ENCODE measurements at regions not wholly inside any gene's neighbourhood (a gene's known extent, or its start where the extent isn't known, plus 50 kb on each side); places are given as distances from the start of the nearest gene placed in this dataset.
A peak's percentile ranks its signal among the peaks of the same experiment; 100 is the strongest.

DNA sequence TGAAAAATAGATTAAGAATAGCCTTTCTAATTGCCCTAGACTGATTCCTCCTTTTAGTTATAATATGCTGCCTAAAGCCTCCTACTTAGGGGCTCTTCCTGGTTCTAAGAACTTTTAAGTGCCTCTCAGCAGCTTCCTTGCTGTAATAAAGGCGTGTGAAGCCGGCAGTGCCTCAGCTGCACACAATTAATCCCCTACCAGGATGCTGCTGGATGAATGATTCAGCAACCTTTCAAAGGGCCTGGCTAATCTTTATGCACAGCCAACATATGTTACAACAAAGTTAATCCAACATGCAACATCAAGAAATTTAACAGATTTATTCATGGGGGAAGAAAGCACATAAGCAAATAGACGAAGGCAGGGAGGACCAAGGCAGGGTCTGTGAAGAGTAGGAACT lies 145.2 kb downstream of the PMP22 start:
- WGBS = 39% methylated on average over 3 of the region's 3 CpGs
- Histone ChIP-seq H2BK5ac (ENCODE audit: low read depth, low read length, poor library complexity, severe bottlenecking) (no peak overlapping the region), H4K91ac (ENCODE audit: low read length) (no peak overlapping the region), H3K4ac (ENCODE audit: low read depth in 1 of 2, low read length in 2 of 2) (no peak overlapping the region), H3K9me3 (ENCODE audit: control insufficient read depth, low read length) (peaks cover 5% of the 10 kb centered on the region), H2AFZ (ENCODE audit: low read depth, low read length) (no peak overlapping the region), H3K4me3 (ENCODE audit: insufficient read depth in 1 of 2, low read depth in 1 of 2, low read length in 2 of 2) (no peak overlapping the region), H3K36me3 (ENCODE audit: control insufficient read depth in 1 of 2, insufficient read depth in 2 of 2, low read depth in 1 of 2, low read length in 2 of 2) (no peaks in the 10 kb centered on the region), H3K27ac (ENCODE audit: low read length, poor library complexity, severe bottlenecking) (no peak overlapping the region), H3K4me1 (ENCODE audit: control insufficient read depth, insufficient read depth, low read depth, low read length) (peaks cover 2% of the 10 kb centered on the region), H3K23ac (ENCODE audit: low read length in 2 of 2) (no peak overlapping the region), H2BK15ac (ENCODE audit: low read depth, poor library complexity, severe bottlenecking) (no peak overlapping the region), H3K79me1 (replicated peaks; ENCODE audit: low read length, poor library complexity, severe bottlenecking) (no peaks in the 10 kb centered on the region), H2BK120ac (ENCODE audit: low read depth, low read length) (no peak overlapping the region), H3K14ac (ENCODE audit: low read length in 2 of 2) (no peak overlapping the region), H3K4me2 (ENCODE audit: low read length, poor library complexity, severe bottlenecking) (no peak overlapping the region), H3K18ac (ENCODE audit: low read depth in 1 of 2, low read length in 2 of 2) (no peak overlapping the region), H3K27me3 (ENCODE audit: control insufficient read depth in 1 of 2, insufficient read depth in 1 of 2, low read length in 2 of 2) (no peaks in the 10 kb centered on the region), H2AK5ac (ENCODE audit: low read length, severe bottlenecking) (no peak overlapping the region), H2BK12ac (ENCODE audit: low read length in 2 of 2) (no peak overlapping the region), H4K8ac (ENCODE audit: low read length) (no peak overlapping the region), H3K9ac (ENCODE audit: low read length) (no peak overlapping the region)
- peak; percentile 33 for DNase-seq

DNA sequence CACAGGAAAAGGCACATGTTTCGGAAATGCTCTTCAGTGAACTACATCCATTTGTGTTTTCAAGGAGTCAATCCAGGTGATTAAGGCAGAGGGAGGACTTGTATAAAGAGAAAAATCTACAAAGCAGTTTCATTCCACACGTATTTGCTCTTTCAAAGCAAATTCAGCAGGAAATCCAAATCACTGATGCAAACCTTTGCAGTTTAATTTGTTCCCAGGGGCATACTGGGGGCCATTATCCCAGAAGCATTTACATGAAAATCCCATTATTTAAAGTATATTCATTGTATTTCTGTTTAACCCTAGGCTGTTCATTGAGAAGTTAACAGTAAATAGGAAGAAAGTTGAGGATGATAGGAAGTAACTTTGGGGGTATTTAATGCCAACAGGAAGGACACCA lies 147.9 kb downstream of the PMP22 start:
- Histone ChIP-seq H3K23ac (ENCODE audit: low read length in 2 of 2) (no peak overlapping the region), H4K8ac (ENCODE audit: low read length) (no peak overlapping the region), H3K27ac (ENCODE audit: low read length, poor library complexity, severe bottlenecking) (no peak overlapping the region), H3K36me3 (ENCODE audit: control insufficient read depth in 1 of 2, insufficient read depth in 2 of 2, low read depth in 1 of 2, low read length in 2 of 2) (no peaks in the 10 kb centered on the region), H3K9me3 (ENCODE audit: control insufficient read depth, low read length) (peaks cover 5% of the 10 kb centered on the region), H3K79me1 (replicated peaks; ENCODE audit: low read length, poor library complexity, severe bottlenecking) (no peaks in the 10 kb centered on the region), H4K91ac (ENCODE audit: low read length) (no peak overlapping the region), H3K4ac (ENCODE audit: low read depth in 1 of 2, low read length in 2 of 2) (no peak overlapping the region), H3K4me2 (ENCODE audit: low read length, poor library complexity, severe bottlenecking) (no peak overlapping the region), H3K18ac (ENCODE audit: low read depth in 1 of 2, low read length in 2 of 2) (no peak overlapping the region), H3K27me3 (ENCODE audit: control insufficient read depth in 1 of 2, insufficient read depth in 1 of 2, low read length in 2 of 2) (no peaks in the 10 kb centered on the region), H2BK5ac (ENCODE audit: low read depth, low read length, poor library complexity, severe bottlenecking) (no peak overlapping the region), H3K4me3 (ENCODE audit: insufficient read depth in 1 of 2, low read depth in 1 of 2, low read length in 2 of 2) (no peak overlapping the region), H2AFZ (ENCODE audit: low read depth, low read length) (no peak overlapping the region), H2BK15ac (ENCODE audit: low read depth, poor library complexity, severe bottlenecking) (no peak overlapping the region), H2BK120ac (ENCODE audit: low read depth, low read length) (no peak overlapping the region), H3K4me1 (ENCODE audit: control insufficient read depth, insufficient read depth, low read depth, low read length) (peaks cover 2% of the 10 kb centered on the region), H2BK12ac (ENCODE audit: low read length in 2 of 2) (no peak overlapping the region), H2AK5ac (ENCODE audit: low read length, severe bottlenecking) (no peak overlapping the region), H3K9ac (ENCODE audit: low read length) (no peak overlapping the region), H3K14ac (ENCODE audit: low read length in 2 of 2) (no peak overlapping the region)
- WGBS = 58% methylated on average over 2 of the region's 2 CpGs
- DNase-seq = no peak

DNA sequence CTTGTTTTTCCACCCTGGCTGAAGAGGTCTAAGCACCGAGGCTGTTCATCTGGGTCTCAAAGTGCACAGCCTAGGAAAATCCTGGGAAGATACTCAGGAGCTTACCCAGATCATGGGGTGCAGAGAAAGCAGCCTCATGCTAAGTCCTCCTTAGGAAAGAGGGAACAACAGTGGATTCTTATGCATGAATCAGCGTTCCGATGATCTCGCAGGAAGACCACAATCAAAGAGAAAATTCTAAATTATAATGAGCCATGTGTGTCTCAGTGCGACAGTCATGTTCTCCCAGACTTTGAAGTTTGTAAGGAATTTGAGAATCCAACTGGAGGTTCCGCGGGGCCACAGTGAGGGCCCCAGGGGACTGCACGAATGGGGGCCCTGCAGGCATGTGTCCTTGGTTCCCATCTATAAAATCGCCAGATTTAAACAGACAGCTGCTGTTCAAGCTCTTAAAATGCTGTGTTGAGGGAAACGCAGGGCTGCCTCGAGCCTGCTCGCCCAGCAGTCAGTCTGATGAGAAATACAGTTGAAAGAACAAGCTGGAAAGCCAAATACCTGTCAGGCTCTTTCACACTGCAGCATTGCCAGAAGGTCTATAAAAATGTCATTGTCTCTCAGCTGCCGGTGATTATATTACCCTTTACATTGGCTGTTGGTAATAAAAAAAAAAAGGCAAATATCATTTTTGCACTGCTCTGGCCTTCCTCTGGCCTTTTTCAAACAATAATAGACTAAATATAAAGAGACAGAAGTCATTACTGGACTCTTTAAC lies 152.1 kb downstream of the PMP22 start:
- H3K14ac ChIP-seq (ENCODE audit: low read length in 2 of 2) = no peak overlapping the region
- no peak overlapping the region for H2BK5ac ChIP-seq (ENCODE audit: low read depth, low read length, poor library complexity, severe bottlenecking)
- H3K36me3 ChIP-seq (ENCODE audit: control insufficient read depth in 1 of 2, insufficient read depth in 2 of 2, low read depth in 1 of 2, low read length in 2 of 2) = no peaks in the 10 kb centered on the region
- no peak overlapping the region for H2BK12ac ChIP-seq (ENCODE audit: low read length in 2 of 2)
- H3K4ac ChIP-seq (ENCODE audit: low read depth in 1 of 2, low read length in 2 of 2) = no peak overlapping the region
- H3K23ac ChIP-seq (ENCODE audit: low read length in 2 of 2) = no peak overlapping the region
- H2BK15ac ChIP-seq (ENCODE audit: low read depth, poor library complexity, severe bottlenecking) = no peak overlapping the region
- H3K27me3 ChIP-seq (ENCODE audit: control insufficient read depth in 1 of 2, insufficient read depth in 1 of 2, low read length in 2 of 2) = no peaks in the 10 kb centered on the region
- H2AK5ac ChIP-seq (ENCODE audit: low read length, severe bottlenecking) = no peak overlapping the region
- no peak overlapping the region for H4K8ac ChIP-seq (ENCODE audit: low read length)
- H3K4me3 ChIP-seq (ENCODE audit: insufficient read depth in 1 of 2, low read depth in 1 of 2, low read length in 2 of 2) = no peak overlapping the region
- no peak overlapping the region for H2BK120ac ChIP-seq (ENCODE audit: low read depth, low read length)
- DNase-seq = no peak
- H3K79me1 ChIP-seq (replicated peaks; ENCODE audit: low read length, poor library complexity, severe bottlenecking) = no peaks in the 10 kb centered on the region
- H3K27ac ChIP-seq (ENCODE audit: low read length, poor library complexity, severe bottlenecking) = no peak overlapping the region
- no peak overlapping the region for H4K91ac ChIP-seq (ENCODE audit: low read length)
- H2AFZ ChIP-seq (ENCODE audit: low read depth, low read length) = no peak overlapping the region
- H3K4me2 ChIP-seq (ENCODE audit: low read length, poor library complexity, severe bottlenecking) = peak overlapping the region; percentile 43
- peak overlapping the region in 1 of 2 experiments; percentile 43 for H3K18ac ChIP-seq (ENCODE audit: low read depth in 1 of 2, low read length in 2 of 2)
- H3K9me3 ChIP-seq (ENCODE audit: control insufficient read depth, low read length) = peaks cover 5% of the 10 kb centered on the region
- 52% methylated on average over 12 of the region's 13 CpGs for WGBS
- H3K4me1 ChIP-seq (ENCODE audit: control insufficient read depth, insufficient read depth, low read depth, low read length) = peaks cover 2% of the 10 kb centered on the region
- H3K9ac ChIP-seq (ENCODE audit: low read length) = peak overlapping the region; percentile 17

DNA sequence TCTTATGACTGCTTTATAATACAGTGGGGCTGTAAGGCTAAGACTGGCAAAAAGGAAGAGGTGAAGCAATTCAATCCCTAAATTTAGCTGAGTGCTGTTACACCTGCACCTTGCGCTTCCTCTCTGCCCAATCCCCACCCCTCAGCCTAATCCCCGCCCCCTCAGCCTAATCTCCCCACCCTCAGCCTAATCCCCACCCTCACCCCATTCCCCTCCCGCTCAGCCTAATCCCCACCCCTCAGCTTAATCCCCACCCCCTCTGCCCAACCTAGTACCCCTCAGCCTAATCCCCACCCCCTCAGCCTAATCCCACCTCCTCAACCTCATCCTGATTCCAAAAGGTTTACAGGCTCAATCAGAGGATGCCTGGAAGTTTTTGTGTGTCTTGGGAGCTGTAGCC lies 155.5 kb downstream of the PMP22 start:
- 100% methylated on average over 1 of the region's 3 CpGs for WGBS
- no peak overlapping the region for H2BK12ac ChIP-seq (ENCODE audit: low read length in 2 of 2)

More for the DNA sequence above, 155.5 kb downstream of the PMP22 start:
- no peak overlapping the region for H3K23ac ChIP-seq (ENCODE audit: low read length in 2 of 2)
- no peak overlapping the region for H3K4me2 ChIP-seq (ENCODE audit: low read length, poor library complexity, severe bottlenecking)
- H3K4ac ChIP-seq (ENCODE audit: low read depth in 1 of 2, low read length in 2 of 2) = no peak overlapping the region
- H2BK5ac ChIP-seq (ENCODE audit: low read depth, low read length, poor library complexity, severe bottlenecking) = no peak overlapping the region
- H3K14ac ChIP-seq (ENCODE audit: low read length in 2 of 2) = no peak overlapping the region
- H4K91ac ChIP-seq (ENCODE audit: low read length) = no peak overlapping the region
- H3K36me3 ChIP-seq (ENCODE audit: control insufficient read depth in 1 of 2, insufficient read depth in 2 of 2, low read depth in 1 of 2, low read length in 2 of 2) = no peaks in the 10 kb centered on the region
- H3K9me3 ChIP-seq (ENCODE audit: control insufficient read depth, low read length) = no peaks in the 10 kb centered on the region
- no peak overlapping the region for H3K27ac ChIP-seq (ENCODE audit: low read length, poor library complexity, severe bottlenecking)
- H3K27me3 ChIP-seq (ENCODE audit: control insufficient read depth in 1 of 2, insufficient read depth in 1 of 2, low read length in 2 of 2) = no peaks in the 10 kb centered on the region
- no peak overlapping the region for H2BK120ac ChIP-seq (ENCODE audit: low read depth, low read length)
- H3K18ac ChIP-seq (ENCODE audit: low read depth in 1 of 2, low read length in 2 of 2) = no peak overlapping the region
- no peak overlapping the region for H2AFZ ChIP-seq (ENCODE audit: low read depth, low read length)
- H2AK5ac ChIP-seq (ENCODE audit: low read length, severe bottlenecking) = no peak overlapping the region
- no peaks in the 10 kb centered on the region for H3K79me1 ChIP-seq (replicated peaks; ENCODE audit: low read length, poor library complexity, severe bottlenecking)
- peaks cover 3% of the 10 kb centered on the region for H3K4me1 ChIP-seq (ENCODE audit: control insufficient read depth, insufficient read depth, low read depth, low read length)
- H2BK15ac ChIP-seq (ENCODE audit: low read depth, poor library complexity, severe bottlenecking) = no peak overlapping the region
- H3K9ac ChIP-seq (ENCODE audit: low read length) = no peak overlapping the region
- no peak overlapping the region for H4K8ac ChIP-seq (ENCODE audit: low read length)
- no peak for DNase-seq
- H3K4me3 ChIP-seq (ENCODE audit: insufficient read depth in 1 of 2, low read depth in 1 of 2, low read length in 2 of 2) = no peak overlapping the region
